ENCODE measurements at regions not wholly inside any gene's neighbourhood (a gene's known extent, or its start where the extent isn't known, plus 50 kb on each side); places are given as distances from the start of the nearest gene placed in this dataset.

DNA sequence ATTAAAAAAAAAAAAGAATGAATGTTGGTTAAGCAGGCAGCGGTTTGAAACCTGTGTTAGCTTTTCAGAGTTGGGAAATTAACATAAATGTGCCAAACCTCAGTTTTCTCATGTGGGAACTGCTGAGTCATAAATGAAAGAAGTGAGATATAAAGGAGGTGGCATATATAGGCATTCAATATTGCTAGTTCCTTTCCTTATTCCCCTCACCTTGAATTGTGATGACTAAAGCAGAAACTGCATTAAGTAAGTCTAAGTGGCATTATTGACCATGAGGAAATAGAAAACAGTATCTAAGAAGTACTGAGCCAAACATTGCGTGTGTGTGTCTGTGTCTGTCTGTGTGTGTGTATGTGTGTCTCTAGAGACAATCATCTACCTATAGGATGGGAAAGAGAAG, 691.2 kb downstream of the TLR4 start:
- DNase-seq (ENCODE audit: low read depth, low spot score), result no peak

DNA sequence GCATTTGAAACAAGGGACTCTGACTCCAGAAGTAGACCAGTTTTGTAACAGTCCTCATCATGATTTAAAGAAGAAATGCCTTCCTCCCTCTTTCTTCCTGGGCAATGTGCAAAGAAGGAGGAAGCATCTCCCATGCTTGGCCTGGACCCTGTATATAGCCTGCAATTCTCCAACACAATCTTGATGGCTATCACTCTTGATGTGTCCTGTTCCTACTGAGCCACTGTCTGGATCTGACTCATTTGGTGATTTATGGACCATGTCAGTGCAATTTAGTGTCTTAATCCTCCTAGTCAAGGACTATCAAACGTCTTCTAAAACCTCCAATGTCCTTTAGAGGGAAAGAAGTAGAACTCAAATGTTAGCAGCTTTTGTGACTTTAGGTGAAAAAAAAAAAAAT, 697.3 kb downstream of the TLR4 start:
- no peak for DNase-seq (ENCODE audit: low read depth, low spot score)

DNA sequence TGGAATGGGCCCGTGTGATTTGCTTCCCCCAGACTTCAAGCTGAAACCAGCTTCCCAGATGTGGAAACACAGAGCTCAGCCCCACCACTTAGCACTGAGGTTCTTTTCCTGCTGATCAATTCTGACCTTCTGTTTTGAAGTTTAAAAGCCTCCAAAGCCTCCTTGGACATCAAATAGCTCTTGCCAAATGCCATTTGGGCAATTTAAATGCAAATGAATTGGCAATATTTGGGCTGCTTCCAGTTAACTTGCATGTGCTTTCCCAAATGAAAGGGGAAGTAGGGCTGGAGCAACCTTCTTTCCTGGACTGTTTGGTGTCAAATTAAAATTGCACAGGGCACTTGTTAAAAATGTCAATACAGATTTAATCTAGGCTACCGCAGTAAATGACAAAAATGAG, 710.5 kb downstream of the TLR4 start:
- no peak for DNase-seq (ENCODE audit: low read depth, low spot score)

DNA sequence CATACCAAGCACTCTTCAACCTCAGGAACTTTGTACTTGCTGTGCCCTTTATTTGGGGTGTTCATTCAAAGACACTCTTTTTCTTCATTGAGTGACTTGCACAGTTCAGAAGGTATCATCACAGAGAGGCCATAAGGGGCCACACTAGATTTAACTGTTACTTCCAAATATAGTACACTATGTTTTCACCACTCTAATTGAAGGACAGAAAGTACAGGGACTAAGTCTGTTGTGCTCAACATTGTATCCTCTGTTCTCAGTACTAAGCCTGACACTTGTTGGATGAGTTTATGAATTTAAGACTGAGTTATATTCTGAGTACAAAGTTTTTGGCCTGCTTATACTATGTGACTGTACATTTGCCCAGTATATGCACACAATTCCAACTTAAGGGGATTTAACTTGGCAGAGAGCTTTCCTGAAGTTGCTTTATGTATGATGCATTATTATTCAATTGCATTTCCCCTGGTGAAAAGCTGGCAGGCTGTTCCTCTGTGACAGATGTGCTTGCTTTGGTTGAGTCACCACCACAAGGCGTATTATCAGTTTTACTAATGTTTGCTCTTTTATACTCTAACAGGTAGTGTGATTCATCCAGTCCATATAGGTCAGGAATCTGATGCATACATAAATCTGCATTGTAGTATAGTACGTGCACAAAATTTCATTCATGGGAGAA, 714.8 kb downstream of the TLR4 start:
- no peak for DNase-seq (ENCODE audit: low read depth, low spot score)

DNA sequence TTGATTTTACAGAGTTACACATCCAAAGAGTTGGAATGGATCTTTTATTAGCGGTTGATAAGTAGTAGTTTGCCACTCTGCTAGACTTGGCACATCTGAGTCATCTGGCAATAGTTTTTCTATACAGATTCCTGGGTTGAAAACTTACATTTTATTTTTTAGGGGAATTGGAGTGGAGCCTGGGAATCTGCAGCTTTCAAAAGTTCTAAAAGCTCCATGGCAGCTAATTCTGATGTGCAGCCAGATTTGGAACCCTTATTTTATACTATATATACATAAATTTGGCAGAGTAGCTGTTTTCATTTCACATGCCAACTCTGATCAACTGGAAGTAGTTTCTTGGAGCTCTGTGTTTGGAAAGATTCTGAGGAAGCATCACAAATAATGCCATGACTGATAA, 715.5 kb downstream of the TLR4 start:
- no peak for DNase-seq (ENCODE audit: low read depth, low spot score)

DNA sequence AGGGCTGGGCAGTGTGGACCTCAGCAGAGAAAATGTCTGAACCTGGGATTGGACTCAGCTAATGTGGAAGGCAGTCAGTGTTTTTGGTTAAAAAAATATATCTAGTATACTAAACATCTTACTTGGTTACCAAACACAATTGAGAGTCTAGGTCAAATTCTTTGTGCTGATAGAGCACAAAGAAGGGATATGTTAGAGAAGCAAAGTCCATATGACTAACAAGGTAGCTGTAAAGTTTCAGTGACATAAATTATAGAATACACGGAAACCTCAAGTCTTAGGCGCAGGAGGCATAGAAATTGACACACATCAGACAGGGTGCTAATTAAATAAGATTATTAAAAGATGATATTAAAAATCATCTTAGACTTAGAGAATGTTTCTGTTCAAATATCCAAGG, 718.3 kb downstream of the TLR4 start:
- no peak for DNase-seq (ENCODE audit: low read depth, low spot score)

DNA sequence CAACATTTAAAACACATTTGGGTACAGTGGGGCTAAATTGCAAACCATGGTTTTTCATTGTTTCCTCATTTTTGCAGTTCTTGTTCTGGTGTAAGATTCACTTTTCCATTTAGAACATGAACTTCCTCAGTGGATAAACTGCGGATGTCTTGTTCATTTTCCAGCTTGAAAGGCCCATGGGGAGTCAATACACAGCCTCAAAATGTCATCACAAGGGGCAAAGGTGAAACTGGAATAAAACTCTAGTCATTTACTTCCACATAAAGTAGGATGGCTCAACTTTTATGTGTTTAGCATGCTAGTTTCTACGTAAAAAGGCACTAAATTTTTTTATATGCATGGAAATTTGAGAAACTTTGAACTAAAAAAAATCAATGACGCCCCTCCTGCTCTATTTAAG, 718.8 kb downstream of the TLR4 start:
- no peak for DNase-seq (ENCODE audit: low read depth, low spot score)

DNA sequence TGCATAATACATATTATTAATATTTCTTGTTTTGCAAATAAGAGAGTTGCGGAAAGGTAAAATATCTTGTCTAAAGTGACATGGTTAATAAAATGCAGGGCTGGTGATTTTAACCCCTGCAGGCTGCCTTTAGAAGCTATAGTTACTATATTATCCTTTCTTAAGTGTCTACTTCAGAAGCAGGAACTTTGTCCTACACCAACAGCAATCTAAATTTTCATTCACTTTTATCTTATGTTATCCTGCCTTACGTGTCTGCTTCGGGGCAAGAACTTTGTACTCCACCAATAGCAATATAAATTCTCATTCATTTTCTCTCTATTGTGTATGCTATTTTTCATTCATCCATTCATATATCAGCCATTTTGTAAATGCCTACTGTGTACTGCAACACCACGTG, 719.5 kb downstream of the TLR4 start:
- no peak for DNase-seq (ENCODE audit: low read depth, low spot score)

DNA sequence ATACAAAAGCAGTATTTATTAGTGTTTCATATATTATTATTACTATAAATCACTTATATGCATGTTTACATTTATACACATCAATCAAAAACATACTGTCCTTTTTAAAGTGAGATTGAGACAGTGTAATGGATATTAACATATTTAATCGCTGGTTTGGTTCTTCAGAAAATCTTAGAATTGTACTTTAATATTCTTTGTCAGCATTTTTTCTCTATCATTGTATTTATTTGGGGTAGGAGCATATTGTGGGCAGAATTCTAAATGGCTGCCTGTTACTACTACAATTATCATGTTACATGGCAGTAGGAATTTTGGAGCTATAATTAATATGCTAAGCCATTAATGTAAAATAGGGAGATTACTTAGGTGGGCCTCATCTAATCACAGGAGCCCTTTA, 722.6 kb downstream of the TLR4 start:
- no peak for DNase-seq (ENCODE audit: low read depth, low spot score)

DNA sequence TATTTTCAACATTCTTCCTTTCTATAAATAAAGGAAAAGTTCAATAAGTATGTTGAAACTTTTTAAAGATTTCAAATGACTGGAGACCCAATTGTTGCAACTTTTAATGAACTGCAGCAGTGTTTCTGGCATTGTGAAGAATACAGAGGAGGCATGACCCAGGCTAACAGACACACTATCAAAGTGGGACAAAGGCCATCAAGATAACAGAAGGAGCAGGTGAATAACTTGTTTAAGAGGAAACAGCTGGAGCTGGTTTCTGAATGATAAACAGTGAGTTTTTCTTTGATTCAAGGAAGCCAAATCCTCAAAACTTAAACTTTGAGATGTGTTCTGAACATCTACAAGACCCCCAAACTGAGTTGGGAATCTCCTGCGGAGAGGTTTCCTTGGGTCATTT, 734.6 kb downstream of the TLR4 start:
- DNase-seq (ENCODE audit: low read depth, low spot score), result no peak

DNA sequence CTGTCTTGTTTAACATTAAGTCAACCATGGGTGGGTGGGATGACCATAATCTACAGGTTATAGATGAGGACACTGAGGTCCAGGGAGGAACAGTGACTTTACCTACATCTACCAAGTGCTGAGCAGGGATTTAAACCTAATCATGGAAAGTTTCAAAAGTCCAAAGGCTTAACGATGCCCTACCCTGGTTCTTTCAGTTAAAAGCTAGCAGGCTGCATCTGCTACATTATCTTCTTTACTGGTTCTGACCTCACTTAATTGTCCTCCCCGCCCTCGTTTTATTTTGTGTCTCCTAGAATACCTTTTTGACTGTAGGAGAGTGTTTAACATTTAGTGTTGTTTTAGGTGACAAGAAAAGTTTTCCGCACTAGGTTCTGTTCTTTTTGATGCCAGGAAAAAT, 735.2 kb downstream of the TLR4 start:
- DNase-seq (ENCODE audit: low read depth, low spot score), result no peak

DNA sequence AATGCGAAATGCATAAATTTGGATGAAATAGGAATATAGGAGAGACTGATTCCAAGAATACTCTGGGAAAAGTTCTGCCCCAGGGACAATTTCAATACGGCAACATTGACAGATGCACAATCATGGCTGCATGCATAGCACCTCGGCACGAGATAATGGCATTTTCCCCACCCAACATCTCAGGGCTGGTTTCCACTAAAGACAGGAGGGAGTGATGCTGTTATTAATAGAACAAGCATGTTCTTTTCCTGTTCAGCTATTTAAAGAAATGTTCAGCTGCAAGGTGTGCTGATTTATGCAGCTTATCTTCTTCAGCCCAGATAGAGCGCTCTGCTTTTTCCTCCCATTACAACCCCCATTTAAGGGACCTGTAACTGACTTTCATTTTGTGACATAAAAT, 740.2 kb downstream of the TLR4 start:
- no peak for DNase-seq (ENCODE audit: low read depth, low spot score)

DNA sequence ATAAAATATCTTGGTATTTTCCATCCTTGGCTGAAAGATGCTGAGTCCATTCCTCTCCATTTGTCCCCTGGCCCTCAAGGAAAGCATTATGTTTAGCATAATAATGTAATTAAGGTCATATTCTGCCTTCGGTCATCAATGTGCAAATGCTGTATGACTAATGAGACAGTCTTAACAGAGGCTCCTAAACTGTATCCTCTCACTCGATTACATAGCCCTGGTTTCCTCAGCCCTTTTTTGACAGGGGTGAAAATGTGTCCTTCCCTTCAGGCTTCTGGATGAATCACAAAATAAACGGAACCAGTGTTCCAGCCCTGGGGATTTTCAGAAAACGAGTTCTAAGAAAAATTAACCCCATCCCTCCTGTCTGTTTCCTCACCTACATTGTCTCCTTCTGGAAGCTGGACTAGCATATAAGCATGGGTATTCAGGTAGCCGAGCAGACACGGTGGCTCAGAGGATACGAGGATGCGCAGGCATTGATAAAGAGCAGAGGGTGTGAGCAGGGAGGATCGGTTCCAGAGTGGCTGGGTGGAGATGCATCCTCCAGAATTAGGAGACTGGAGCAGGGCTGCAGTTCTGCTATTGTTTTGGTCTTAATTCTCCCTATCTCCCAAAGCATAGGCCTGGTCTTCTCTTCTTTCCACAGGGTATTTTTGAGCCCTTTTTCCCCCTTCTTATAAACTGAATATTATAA, 742.9 kb downstream of the TLR4 start:
- no peak for DNase-seq (ENCODE audit: low read depth, low spot score)

DNA sequence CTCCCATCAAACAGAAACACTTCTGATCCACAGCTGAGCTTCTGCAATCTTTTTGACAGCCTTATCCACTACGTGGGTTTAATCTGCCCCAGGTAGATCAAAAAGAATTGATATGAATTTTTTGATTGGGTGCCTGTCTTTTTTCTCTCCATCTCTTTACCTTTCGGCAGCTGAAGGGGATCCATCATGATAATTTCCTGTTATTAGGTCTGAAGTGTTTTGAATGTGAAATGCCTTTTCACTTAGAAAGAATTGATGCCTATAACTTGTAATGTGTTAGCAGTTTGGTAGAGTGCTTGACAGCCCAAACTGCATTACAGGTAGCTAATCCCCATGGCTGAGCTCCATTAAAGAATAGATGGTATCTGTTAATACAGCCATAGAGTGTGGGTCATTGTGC, 745.4 kb downstream of the TLR4 start:
- no peak for DNase-seq (ENCODE audit: low read depth, low spot score)

DNA sequence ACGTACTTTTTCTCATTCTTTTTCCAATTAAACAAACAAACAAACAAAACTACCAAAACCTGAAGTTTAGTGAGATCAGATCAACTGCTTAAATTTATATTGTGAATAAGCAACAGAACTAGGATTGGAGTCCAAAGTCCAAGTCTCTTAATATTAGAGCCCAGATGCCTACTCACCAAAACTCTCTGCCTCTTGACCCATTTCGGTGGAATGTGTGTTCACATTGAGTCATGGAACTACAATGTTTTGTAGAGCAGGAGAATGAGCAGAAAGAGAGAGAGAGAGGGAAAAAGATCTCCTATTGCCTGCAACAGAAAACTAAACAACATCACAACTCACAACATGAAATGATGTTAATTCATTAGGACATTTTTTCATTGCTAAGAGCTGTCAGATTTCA, 751.1 kb downstream of the TLR4 start:
- no peak for DNase-seq (ENCODE audit: low read depth, low spot score)

DNA sequence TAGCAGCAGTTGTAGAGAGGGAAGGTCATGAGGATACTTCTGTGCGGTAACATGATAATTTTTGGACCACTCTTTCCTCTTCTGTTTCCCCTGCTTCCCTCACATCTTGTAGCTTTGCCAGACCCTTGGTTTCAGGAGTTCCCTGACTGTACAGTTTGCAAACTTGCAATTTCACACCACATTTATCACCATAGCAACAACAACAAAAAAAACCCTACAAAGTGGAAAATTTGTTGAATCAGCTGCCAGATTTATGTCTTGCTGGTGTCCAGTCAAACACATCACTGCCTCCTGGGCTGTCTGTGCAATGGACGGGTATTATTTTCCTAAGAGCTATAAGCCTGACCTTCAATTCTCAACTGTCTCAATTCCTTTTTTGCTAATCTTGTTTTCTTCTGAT, 751.6 kb downstream of the TLR4 start:
- DNase-seq (ENCODE audit: low read depth, low spot score), result no peak

DNA sequence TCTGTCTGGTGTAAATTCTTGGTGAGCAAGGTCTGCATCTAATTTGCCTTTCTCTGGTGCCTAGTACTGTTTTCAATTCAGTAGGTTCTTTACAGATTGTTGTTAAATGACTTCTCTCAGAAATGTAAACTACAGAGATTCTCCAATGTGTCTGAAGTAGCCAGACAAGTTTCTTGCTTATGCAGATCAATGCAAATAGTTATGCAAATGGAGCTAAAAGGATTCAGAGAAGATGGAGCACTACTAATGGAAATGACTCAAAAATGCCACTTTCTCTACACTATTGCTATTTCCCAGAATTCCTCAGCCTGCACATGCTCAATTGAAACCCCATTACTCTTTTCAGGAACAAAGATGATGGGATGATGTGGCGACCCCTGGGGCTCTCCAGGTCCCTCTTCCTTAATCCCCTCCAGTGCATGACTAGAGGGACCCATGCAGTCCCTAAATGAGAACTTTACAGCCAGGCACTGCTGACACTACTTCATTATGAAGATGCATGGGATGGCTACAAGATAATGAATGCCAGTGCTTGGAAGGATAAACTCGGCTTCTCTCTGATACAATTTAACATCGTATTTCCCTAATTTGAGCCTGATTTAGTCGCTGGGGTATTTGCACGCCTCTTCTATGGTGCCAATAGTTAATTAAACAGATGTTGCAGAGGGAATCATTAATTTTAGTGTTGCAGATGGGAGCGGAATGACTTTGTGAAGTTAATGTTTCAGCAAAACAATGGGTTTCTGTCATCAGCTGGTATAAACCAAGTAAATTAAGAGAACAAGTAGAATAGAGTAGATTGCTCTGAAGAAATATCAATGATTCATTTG, 753.2 kb downstream of the TLR4 start:
- DNase-seq (ENCODE audit: low read depth, low spot score), result peak; percentile 5

DNA sequence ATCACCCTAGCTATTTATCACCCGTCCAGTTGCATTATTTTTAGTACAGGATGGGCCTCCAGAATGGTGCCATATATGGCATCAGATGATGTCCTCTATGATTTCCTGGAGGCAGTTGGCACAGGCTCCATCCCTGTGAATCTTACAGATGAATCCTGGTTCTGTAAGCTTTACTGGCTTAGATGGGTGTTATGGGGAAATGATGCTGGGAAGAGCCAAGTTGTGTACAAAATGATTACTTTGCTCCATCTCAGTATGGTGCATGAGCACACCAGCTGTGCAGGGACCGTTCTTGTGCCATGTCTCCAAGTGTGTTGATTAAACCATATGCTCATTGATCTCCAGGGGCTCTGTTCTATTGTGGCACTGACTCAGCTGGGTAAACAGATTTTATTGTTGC, 755.7 kb downstream of the TLR4 start:
- DNase-seq (ENCODE audit: low read depth, low spot score), result no peak

DNA sequence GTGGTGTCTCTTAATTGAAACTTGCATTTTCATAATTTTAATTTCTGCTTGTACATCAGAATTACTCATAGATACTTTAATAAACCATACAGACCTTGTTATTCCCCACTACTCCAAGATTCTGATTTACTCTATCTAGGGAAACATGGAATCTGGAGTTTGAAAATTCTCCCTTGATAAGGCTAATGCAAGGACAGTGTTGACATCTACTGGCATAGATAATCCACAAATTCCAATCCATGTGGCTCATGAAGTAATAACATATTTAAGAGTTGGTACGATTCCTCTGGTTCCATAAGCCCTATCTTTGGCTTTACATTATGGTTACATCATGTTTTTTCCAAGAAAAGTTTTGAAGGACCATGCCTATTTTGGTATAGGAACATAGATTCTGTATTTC, 759.2 kb downstream of the TLR4 start:
- DNase-seq (ENCODE audit: low read depth, low spot score), result no peak

DNA sequence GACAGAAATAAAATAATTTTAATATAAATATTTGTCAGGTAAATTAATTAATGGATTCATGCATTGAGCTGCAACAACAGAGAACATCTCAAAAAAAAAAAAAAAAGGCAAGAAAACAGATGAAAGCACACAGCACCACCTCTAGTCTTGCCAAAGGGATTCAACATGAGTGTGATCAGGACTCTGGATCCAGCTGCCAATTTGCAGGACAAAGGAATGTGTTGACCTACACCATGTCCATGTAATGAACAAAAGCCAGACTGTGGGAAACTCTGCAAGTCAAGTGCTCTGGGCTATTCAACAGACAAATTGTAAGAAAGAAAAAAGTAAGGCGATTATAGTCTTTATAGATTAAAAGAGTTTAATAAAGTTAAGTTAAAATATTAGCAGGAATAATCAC, 769.3 kb downstream of the TLR4 start:
- DNase-seq (ENCODE audit: low read depth, low spot score), result no peak

DNA sequence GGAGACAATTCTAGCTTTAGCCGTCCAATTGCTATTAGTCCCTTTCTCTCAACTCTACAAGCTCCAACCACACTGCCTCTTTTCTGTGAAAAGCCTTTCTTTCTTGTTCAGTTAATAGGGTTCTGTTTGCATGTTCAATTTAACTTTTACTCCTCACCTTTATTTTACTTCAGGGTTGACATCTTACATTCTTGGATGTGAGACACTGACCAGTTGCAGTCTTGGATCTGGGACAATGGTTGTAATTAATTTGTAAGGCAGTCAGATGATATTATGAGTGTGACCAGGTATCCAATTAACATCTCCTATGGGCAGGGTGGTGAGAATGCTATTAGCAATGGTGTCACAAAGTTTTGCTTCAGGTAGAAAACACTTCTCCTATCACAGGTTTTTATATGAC, 774.5 kb downstream of the TLR4 start:
- no peak for DNase-seq (ENCODE audit: low read depth, low spot score)

DNA sequence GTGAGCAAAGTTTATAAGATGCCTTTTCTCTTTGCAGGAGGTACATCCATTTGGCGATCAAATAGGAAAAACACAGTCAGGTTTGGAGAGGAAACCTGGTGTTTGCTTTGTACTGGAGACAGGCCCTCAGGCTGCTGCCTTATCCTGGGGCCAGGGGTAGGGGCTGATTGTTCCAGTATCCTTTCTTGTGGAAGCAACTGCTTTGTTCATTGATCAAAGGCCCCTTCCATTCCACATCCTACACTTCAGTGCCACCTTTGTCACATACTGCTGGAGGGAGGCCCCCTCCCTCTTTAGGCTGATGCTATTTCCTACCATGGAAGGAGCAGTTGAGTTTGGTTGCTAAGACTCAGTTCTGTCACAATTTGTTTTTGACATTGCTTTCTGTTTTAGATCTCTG, 778.1 kb downstream of the TLR4 start:
- no peak for DNase-seq (ENCODE audit: low read depth, low spot score)

DNA sequence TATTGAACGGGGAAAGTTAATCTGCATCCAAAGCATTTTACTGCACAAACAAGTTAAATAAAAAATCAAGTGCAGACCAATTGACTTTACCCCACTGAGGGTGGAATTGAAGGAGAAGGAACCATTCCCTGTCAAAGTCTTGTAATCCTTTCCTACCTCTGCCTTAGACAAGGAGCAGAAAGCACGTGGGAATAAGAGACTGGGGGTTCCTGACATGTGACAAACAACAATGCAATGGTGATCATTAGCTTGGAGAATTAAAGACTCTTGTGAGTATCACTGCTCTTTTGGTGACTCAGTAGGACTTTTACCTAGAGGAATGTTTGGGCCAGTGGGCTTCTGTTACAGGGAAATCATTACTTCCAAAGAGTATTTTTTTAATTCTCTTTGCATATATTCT, 779.5 kb downstream of the TLR4 start:
- DNase-seq (ENCODE audit: low read depth, low spot score), result no peak

All from iPS DF 19.7 (cell line).